ENCODE measurements at regions not wholly inside any gene's neighbourhood (a gene's known extent, or its start where the extent isn't known, plus 50 kb on each side); places are given as distances from the start of the nearest gene placed in this dataset.

- Histone ChIP-seq H3K27me3 (ENCODE audit: insufficient read depth, low read depth) (no peaks in the 10 kb centered on the region), H3K36me3 (ENCODE audit: insufficient read depth) (no peaks in the 10 kb centered on the region), H3K9ac (no peak overlapping the region), H3K4me1 (ENCODE audit: low read depth, poor library complexity, severe bottlenecking) (peaks cover 27% of the 10 kb centered on the region), H3K27ac (no peak overlapping the region), H3K4me3 (IDR thresholded peaks at IDR 0.05; ENCODE audit: insufficient read depth, low read depth, low read length) (no peak overlapping the region), H4K20me1 (ENCODE audit: insufficient read depth) (no peaks in the 10 kb centered on the region), H3K79me2 (ENCODE audit: insufficient read depth, low read depth) (no peaks in the 10 kb centered on the region), H3K4me2 (no peak overlapping the region), H2AFZ (ENCODE audit: low read depth) (no peak overlapping the region)
- TF ChIP-seq CTCF (conservative IDR thresholded peaks at IDR 0.05; ENCODE audit: low read depth, low read length) = no peak
These were observed 221.9 kb upstream of the FOXN3 start for GRCh38 chr14:89638891-89639290.

GRCh38 chr14:89637581-89637980 is 220.5 kb upstream of the FOXN3 start:
- Histone ChIP-seq H3K36me3 (ENCODE audit: insufficient read depth) (no peaks in the 10 kb centered on the region), H3K79me2 (ENCODE audit: insufficient read depth, low read depth) (no peaks in the 10 kb centered on the region), H3K27ac (no peak overlapping the region), H2AFZ (ENCODE audit: low read depth) (no peak overlapping the region), H4K20me1 (ENCODE audit: insufficient read depth) (no peaks in the 10 kb centered on the region), H3K9ac (no peak overlapping the region), H3K27me3 (ENCODE audit: insufficient read depth, low read depth) (no peaks in the 10 kb centered on the region), H3K4me3 (IDR thresholded peaks at IDR 0.05; ENCODE audit: insufficient read depth, low read depth, low read length) (no peak overlapping the region), H3K4me1 (ENCODE audit: low read depth, poor library complexity, severe bottlenecking) (peaks cover 23% of the 10 kb centered on the region), H3K4me2 (no peak overlapping the region)
- TF ChIP-seq CTCF (conservative IDR thresholded peaks at IDR 0.05; ENCODE audit: low read depth, low read length) = no peak

GRCh38 chr14:89635615-89636014 is 218.6 kb upstream of the FOXN3 start:
- H3K4me2 ChIP-seq = no peak overlapping the region
- no peaks in the 10 kb centered on the region for H3K79me2 ChIP-seq (ENCODE audit: insufficient read depth, low read depth)
- H2AFZ ChIP-seq (ENCODE audit: low read depth) = no peak overlapping the region
- H3K4me3 ChIP-seq (IDR thresholded peaks at IDR 0.05; ENCODE audit: insufficient read depth, low read depth, low read length) = no peak overlapping the region
- no peak overlapping the region for H3K9ac ChIP-seq
- no peaks in the 10 kb centered on the region for H4K20me1 ChIP-seq (ENCODE audit: insufficient read depth)
- H3K4me1 ChIP-seq (ENCODE audit: low read depth, poor library complexity, severe bottlenecking) = peaks cover 6% of the 10 kb centered on the region
- H3K27me3 ChIP-seq (ENCODE audit: insufficient read depth, low read depth) = no peaks in the 10 kb centered on the region
- no peak for TF ChIP-seq CTCF (conservative IDR thresholded peaks at IDR 0.05; ENCODE audit: low read depth, low read length)
- H3K27ac ChIP-seq = no peak overlapping the region
- H3K36me3 ChIP-seq (ENCODE audit: insufficient read depth) = no peaks in the 10 kb centered on the region

GRCh38 chr14:89634037-89634436 is 217.0 kb upstream of the FOXN3 start:
- H3K4me2 ChIP-seq = no peak overlapping the region
- no peak overlapping the region for H3K9ac ChIP-seq
- no peaks in the 10 kb centered on the region for H4K20me1 ChIP-seq (ENCODE audit: insufficient read depth)
- no peak for TF ChIP-seq CTCF (conservative IDR thresholded peaks at IDR 0.05; ENCODE audit: low read depth, low read length)
- H3K27ac ChIP-seq = no peak overlapping the region
- H3K4me1 ChIP-seq (ENCODE audit: low read depth, poor library complexity, severe bottlenecking) = peaks cover 2% of the 10 kb centered on the region
- H3K36me3 ChIP-seq (ENCODE audit: insufficient read depth) = no peaks in the 10 kb centered on the region
- no peak overlapping the region for H2AFZ ChIP-seq (ENCODE audit: low read depth)
- no peaks in the 10 kb centered on the region for H3K79me2 ChIP-seq (ENCODE audit: insufficient read depth, low read depth)
- H3K27me3 ChIP-seq (ENCODE audit: insufficient read depth, low read depth) = no peaks in the 10 kb centered on the region
- no peak overlapping the region for H3K4me3 ChIP-seq (IDR thresholded peaks at IDR 0.05; ENCODE audit: insufficient read depth, low read depth, low read length)
